MCF 10A (cell line): ENCODE measurements at regions not wholly inside any gene's neighbourhood (a gene's known extent, or its start where the extent isn't known, plus 50 kb on each side); places are given as distances from the start of the nearest gene placed in this dataset.

Source experiments
- BruUV-seq: library from RNA; stranded (reverse); fragments of 400-500 nt; replicated peaks from 2 replicates; lab custom pipeline; 2021; lab: Mats Ljungman, UMichigan
- CTCF ChIA-PET: fragments of 300-600 bp; sonication (Branson Sonifier 250); formaldehyde crosslinking; extraction: SDS; loops from one replicate; lab custom pipeline; 2021; ENCODE audit warnings: antibody characterized with exemption, inconsistent platforms; lab: Yijun Ruan, JAX
- POLR2A ChIA-PET: fragments of 300-600, 350-650 bp; sonication (Branson Sonifier 250); formaldehyde crosslinking; extraction: SDS; loops from one replicate; lab custom pipeline; 2020; ENCODE audit warnings: antibody characterized with exemption, inconsistent platforms; lab: Yijun Ruan, JAX
- DNase-seq: peaks from one replicate; pipeline ENCODE4 v3.0.0-alpha.2; 2018; ENCODE audit not compliant: unreplicated experiment
- H3K27ac Mint-ChIP-seq: one replicate; pipeline ENCODE4 v1.8.0; 2022; ENCODE audit warnings: mild to moderate bottlenecking, low read depth, mixed read lengths; ENCODE audit not compliant: unreplicated experiment
- H3K27me3 Mint-ChIP-seq: one replicate; pipeline ENCODE4 v1.8.0; 2022; ENCODE audit warnings: mixed read lengths; ENCODE audit not compliant: insufficient read depth, unreplicated experiment
- H3K36me3 Mint-ChIP-seq: one replicate; pipeline ENCODE4 v1.8.0; 2022; ENCODE audit warnings: mild to moderate bottlenecking, moderate library complexity, mixed read lengths; ENCODE audit not compliant: insufficient read depth, unreplicated experiment
- H3K4me1 Mint-ChIP-seq: one replicate; pipeline ENCODE4 v1.8.0; 2022; ENCODE audit warnings: mixed read lengths; ENCODE audit not compliant: insufficient read depth, unreplicated experiment
- H3K4me3 Mint-ChIP-seq: one replicate; pipeline ENCODE4 v1.8.0; 2022; ENCODE audit warnings: mild to moderate bottlenecking, moderate library complexity, mixed read lengths; ENCODE audit not compliant: unreplicated experiment
- H3K9me3 Mint-ChIP-seq: one replicate; pipeline ENCODE4 v1.8.0; 2022; ENCODE audit warnings: mixed read lengths; ENCODE audit not compliant: unreplicated experiment
- intact Hi-C: fragments of 100-400 bp; cut with micrococcal nuclease; formaldehyde crosslinking; loops from 2 replicates; pipeline ENCODE4 v1.14.1; 2022
- TF ChIP-seq, protein P1 (sequence below): fragments of 200-600 bp; IDR thresholded peaks from one replicate; pipeline ENCODE4 v1.8.0; 2022; ENCODE audit warnings: antibody characterized with exemption, mild to moderate bottlenecking; ENCODE audit not compliant: unreplicated experiment

DNA sequence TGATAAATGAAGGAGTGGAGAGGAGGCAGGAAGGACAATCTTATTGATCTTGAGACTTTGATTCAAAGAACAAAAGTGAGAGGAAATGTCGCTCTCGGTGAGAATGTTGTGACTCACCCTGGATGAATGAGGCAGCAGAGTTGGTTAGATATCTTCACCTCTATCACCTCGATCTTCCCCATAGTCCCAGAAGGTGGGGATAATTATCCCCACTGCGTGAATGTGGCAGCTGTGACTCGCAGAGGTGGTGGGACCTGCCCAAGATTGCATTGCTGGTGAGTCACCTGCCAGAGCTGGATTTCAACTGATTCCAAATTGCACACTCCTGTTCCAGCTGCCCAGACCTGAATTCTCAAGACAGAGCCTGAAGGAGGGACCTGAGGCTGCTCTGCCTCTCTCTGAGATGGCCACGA lies 105.0 kb downstream of the MATN1 start:
- Mint-ChIP-seq H3K4me3 (peak overlapping the region; percentile 6), H3K27ac (no peak overlapping the region), H3K4me1 (peaks cover 21% of the 10 kb centered on the region), H3K27me3 (no peaks in the 10 kb centered on the region), H3K9me3 (peaks cover 11% of the 10 kb centered on the region), H3K36me3 (no peaks in the 10 kb centered on the region)
- intact Hi-C loops: no loop called here
- no TSS peak for BruUV-seq
- peak; percentile 39 for DNase-seq
- POLR2A ChIA-PET: no interaction called here
- TF ChIP-seq, protein P1, sequence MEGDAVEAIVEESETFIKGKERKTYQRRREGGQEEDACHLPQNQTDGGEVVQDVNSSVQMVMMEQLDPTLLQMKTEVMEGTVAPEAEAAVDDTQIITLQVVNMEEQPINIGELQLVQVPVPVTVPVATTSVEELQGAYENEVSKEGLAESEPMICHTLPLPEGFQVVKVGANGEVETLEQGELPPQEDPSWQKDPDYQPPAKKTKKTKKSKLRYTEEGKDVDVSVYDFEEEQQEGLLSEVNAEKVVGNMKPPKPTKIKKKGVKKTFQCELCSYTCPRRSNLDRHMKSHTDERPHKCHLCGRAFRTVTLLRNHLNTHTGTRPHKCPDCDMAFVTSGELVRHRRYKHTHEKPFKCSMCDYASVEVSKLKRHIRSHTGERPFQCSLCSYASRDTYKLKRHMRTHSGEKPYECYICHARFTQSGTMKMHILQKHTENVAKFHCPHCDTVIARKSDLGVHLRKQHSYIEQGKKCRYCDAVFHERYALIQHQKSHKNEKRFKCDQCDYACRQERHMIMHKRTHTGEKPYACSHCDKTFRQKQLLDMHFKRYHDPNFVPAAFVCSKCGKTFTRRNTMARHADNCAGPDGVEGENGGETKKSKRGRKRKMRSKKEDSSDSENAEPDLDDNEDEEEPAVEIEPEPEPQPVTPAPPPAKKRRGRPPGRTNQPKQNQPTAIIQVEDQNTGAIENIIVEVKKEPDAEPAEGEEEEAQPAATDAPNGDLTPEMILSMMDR: no peak
- CTCF ChIA-PET: no interaction called here

- no peaks in the 10 kb centered on the region for H3K36me3 Mint-ChIP-seq
- no peak for DNase-seq
- no peaks in the 10 kb centered on the region for H3K9me3 Mint-ChIP-seq
- CTCF ChIA-PET: no interaction called here
- intact Hi-C loops: no loop called here
- no peak overlapping the region for H3K4me3 Mint-ChIP-seq
- TF ChIP-seq, protein P1: no peak
- no peak overlapping the region for H3K27ac Mint-ChIP-seq
- H3K27me3 Mint-ChIP-seq: no peaks in the 10 kb centered on the region
- no TSS peak for BruUV-seq
- peaks cover 26% of the 10 kb centered on the region for H3K4me1 Mint-ChIP-seq
- POLR2A ChIA-PET: interaction anchor here (0.6 kb wide), 2 partner anchors 10 to 147 kb away, joined by 3 read pairs; no protein-coding TSS in a partner anchor
These were observed 106.6 kb downstream of the MATN1 start for GRCh38 chr1:30616759-30617158.

DNA sequence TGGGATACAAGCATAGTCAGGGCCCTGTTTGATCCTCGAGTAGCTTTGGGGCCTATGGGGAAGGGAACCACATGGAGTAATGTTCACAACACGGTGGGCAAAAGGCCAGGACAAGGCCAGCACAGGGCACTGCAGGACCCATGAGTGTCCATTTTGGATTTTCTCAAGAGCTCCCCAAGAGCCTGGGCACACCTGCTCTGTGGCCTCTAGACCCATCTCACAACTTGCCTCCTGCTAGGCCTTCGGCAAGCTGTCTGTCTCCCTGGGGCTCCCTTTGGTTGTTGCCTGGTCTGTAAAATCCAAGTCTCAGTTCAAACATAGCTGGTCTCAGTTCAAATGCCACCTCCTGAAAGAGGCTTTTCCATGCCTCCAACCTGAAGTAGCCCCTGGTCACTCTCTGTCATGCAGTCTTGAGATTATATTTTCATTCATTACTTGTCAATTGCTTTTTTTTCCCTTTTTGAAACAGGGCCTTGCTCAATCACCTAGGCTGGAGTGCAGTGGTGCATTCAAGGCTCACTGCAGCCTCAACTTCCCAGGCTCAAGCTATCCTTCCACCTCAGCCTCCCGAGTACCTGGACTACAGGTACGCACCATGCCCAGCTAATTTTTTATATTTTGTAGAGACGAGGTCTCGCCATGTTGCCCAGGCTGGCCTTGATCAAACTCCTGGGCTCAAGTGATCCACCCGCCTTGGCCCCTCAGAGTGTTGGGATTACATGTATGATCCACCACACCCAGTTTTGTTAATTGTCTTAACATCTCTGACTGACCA lies 107.4 kb downstream of the MATN1 start:
- ChIA-PET POLR2A (interaction anchor here (0.6 kb wide), 2 partner anchors 11 to 147 kb away, joined by 3 read pairs; no protein-coding TSS in a partner anchor), CTCF (interaction anchor here (0.5 to 0.6 kb wide), 2 partner anchors 211 to 456 kb away, joined by 4 read pairs; no protein-coding TSS in a partner anchor)
- TF ChIP-seq, protein P1: no peak
- peaks cover 26% of the 10 kb centered on the region for H3K4me1 Mint-ChIP-seq
- no peaks in the 10 kb centered on the region for H3K36me3 Mint-ChIP-seq
- no peaks in the 10 kb centered on the region for H3K27me3 Mint-ChIP-seq
- no peak overlapping the region for H3K4me3 Mint-ChIP-seq
- no TSS peak for BruUV-seq
- intact Hi-C loops: no loop called here
- H3K9me3 Mint-ChIP-seq: no peaks in the 10 kb centered on the region
- no peak overlapping the region for H3K27ac Mint-ChIP-seq
- no peak for DNase-seq

GRCh38 chr1:30615076-30615795 lies 108.1 kb downstream of the MATN1 start:
- H3K4me3 Mint-ChIP-seq: no peak overlapping the region
- TF ChIP-seq, protein P1: no peak
- no peaks in the 10 kb centered on the region for H3K36me3 Mint-ChIP-seq
- H3K4me1 Mint-ChIP-seq: peaks cover 26% of the 10 kb centered on the region
- H3K27ac Mint-ChIP-seq: no peak overlapping the region
- DNase-seq: no peak
- H3K27me3 Mint-ChIP-seq: no peaks in the 10 kb centered on the region
- ChIA-PET POLR2A (no interaction called here), CTCF (interaction anchor here (0.6 kb wide), 1 partner anchor 86 kb away, joined by 4 read pairs; no protein-coding TSS in a partner anchor)
- H3K9me3 Mint-ChIP-seq: no peaks in the 10 kb centered on the region
- BruUV-seq: no TSS peak
- intact Hi-C loops: no loop called here
